ENCODE measurements at regions not wholly inside any gene's neighbourhood (a gene's known extent, or its start where the extent isn't known, plus 50 kb on each side); places are given as distances from the start of the nearest gene placed in this dataset.
"Not testable (repeated sequence)": the region's sequence is repeated elsewhere in the genome, so short reads cannot be mapped to it uniquely, and the experiment has no call there.

DNA sequence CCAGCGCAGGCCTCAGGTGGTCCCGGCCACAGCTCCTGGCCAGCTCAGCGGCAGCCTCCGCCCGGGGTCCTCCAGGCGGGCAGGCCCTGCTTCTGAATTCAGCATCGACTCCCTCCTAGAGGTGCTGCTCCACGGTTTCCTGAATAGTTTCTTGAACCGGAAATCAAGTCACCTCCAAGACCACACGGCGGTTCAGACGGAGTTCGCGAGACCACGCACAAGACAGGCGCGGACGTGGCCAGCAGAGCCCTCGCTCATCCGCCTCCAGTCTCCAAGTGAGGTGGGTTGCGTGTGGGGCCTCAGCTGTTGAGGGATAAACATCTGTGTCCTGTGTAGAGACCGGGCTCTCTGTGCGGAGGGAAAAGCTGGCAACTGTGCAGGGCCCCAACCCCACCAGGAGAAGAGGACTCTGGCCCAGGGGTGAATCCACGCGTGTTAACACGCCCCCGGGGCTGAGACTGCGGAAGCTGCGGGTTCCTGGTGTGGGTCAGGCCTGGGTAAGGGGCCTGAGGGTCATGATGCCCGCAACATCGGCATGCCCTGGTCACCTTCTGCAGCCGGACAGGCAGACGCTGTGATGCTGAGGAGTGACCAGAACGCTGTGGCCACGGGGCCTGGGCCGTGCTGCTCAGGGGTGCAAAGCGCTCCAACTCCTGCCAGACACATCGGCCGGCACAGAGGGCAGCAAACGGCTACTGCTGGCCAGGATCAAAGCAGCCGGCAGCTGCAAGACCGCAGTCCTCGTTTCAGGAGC is 55.0 kb upstream of the METRNL start:
- H3K4me3 ChIP-seq (ENCODE audit: low read depth, low read length) = no peak overlapping the region
- no peak overlapping the region for H3K27ac ChIP-seq (ENCODE audit: low read depth, low read length)
- no peaks in the 10 kb centered on the region for H3K27me3 ChIP-seq (ENCODE audit: control insufficient read depth, insufficient read depth, low read length)
- peaks cover 7% of the 10 kb centered on the region; the same call in 1 of the 2 replicates for H3K36me3 ChIP-seq (ENCODE audit: control insufficient read depth, insufficient read depth, low read length)
- peaks cover 7% of the 10 kb centered on the region for H3K9me3 ChIP-seq (ENCODE audit: control insufficient read depth, insufficient read depth, low read depth, low read length)
- no peaks in the 10 kb centered on the region for H3K4me1 ChIP-seq (ENCODE audit: control insufficient read depth, insufficient read depth, low read length)
- no peak overlapping the region for H3K9ac ChIP-seq (ENCODE audit: low read length)

DNA sequence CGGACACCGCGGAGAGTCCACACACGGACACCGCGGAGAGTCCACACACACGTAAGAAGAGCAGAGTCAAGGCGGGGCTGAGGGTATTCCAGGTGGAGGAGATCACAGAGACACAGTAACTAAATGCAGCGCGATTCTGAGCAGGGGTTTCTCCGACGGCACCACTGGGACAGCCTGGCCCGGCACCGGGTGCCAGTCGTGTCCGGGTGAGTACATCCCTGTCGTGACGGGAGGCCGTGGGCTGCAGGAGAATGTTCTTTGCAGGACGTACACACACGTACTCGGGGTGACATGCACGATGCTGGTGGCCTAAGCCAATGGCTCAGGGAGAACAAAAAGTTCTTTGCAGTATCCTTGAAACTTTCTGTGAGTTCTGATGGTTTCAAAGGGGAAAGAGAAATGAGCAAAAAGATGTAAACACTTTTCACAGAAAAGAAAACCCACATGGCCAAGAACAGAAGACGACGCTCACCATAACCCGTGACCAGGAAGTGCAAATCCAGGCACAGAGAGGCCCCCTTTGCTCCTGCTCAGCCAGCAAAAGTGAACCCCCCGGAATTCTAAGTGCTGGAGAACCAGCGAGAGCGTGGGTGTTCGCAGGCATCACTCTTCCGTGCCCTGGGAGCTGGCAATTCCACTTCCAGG is 53.7 kb upstream of the METRNL start:
- no peaks in the 10 kb centered on the region for H3K27me3 ChIP-seq (ENCODE audit: control insufficient read depth, insufficient read depth, low read length)
- no peaks in the 10 kb centered on the region for H3K4me1 ChIP-seq (ENCODE audit: control insufficient read depth, insufficient read depth, low read length)
- H3K9me3 ChIP-seq (ENCODE audit: control insufficient read depth, insufficient read depth, low read depth, low read length) = peaks cover 10% of the 10 kb centered on the region
- no peak overlapping the region for H3K27ac ChIP-seq (ENCODE audit: low read depth, low read length)
- no peak overlapping the region for H3K4me3 ChIP-seq (ENCODE audit: low read depth, low read length)
- no peak overlapping the region for H3K9ac ChIP-seq (ENCODE audit: low read length)
- peaks cover 8% of the 10 kb centered on the region; the same call in 1 of the 2 replicates for H3K36me3 ChIP-seq (ENCODE audit: control insufficient read depth, insufficient read depth, low read length)

DNA sequence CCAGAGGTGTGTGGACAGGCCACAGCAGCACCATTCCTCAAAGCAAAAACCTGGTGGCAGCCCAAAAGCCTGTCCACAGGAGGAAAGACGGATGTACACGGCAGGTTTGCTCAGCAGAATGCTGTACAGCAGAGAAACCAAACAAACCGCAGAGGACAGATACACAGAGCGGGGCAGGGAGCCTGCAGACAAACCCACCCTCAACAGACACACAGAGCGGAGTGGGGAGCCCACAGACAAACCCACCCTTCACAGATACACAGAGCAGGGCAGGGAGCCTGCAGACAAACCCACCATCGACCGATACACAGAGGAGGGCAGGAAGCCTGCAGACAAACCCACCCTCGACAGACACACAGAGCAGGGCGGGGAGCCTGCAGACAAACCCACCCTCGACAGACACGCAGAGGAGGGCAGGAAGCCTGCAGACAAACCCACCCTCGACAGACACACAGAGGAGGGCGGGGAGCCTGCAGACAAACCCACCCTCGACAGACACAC is 53.0 kb upstream of the METRNL start:
- Histone ChIP-seq H3K27me3 (ENCODE audit: control insufficient read depth, insufficient read depth, low read length) (no peaks in the 10 kb centered on the region), H3K9ac (ENCODE audit: low read length) (no peak overlapping the region), H3K27ac (ENCODE audit: low read depth, low read length) (no peak overlapping the region), H3K4me3 (ENCODE audit: low read depth, low read length) (no peak overlapping the region), H3K9me3 (ENCODE audit: control insufficient read depth, insufficient read depth, low read depth, low read length) (peaks cover 10% of the 10 kb centered on the region), H3K4me1 (ENCODE audit: control insufficient read depth, insufficient read depth, low read length) (no peaks in the 10 kb centered on the region), H3K36me3 (ENCODE audit: control insufficient read depth, insufficient read depth, low read length) (peaks cover 9% of the 10 kb centered on the region)

- peaks cover 14% of the 10 kb centered on the region for H3K36me3 ChIP-seq (ENCODE audit: control insufficient read depth, insufficient read depth, low read length)
- H3K27ac ChIP-seq (ENCODE audit: low read depth, low read length); H3K4me3 ChIP-seq (ENCODE audit: low read depth, low read length); H3K9ac ChIP-seq (ENCODE audit: low read length); H3K9me3 ChIP-seq (ENCODE audit: control insufficient read depth, insufficient read depth, low read depth, low read length); H3K27me3 ChIP-seq (ENCODE audit: control insufficient read depth, insufficient read depth, low read length); H3K4me1 ChIP-seq (ENCODE audit: control insufficient read depth, insufficient read depth, low read length): not testable (repeated sequence)
Observed at GRCh38 chr17:83026921-83027320, 52.5 kb upstream of the METRNL start.

DNA sequence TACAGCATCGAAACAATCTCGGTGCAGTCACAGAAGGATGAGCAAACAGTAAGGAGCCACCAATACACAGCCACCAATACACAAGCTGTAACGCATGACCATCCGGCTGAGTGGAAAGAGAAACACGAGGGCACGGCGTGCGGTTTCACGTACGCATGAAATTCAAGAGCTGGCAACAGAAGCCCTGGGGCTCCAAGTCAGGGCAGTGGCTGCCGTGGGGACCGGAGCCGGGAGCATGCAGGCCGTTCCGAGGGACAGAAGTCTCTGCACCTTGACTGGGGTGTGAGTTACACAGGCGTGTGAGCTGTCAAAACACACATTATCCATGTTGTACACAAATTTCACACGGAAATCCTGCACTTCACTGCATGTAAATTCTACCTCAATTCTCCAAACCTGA is 50.6 kb upstream of the METRNL start:
- Histone ChIP-seq H3K4me1 (ENCODE audit: control insufficient read depth, insufficient read depth, low read length) (no peaks in the 10 kb centered on the region), H3K9ac (ENCODE audit: low read length) (no peak overlapping the region)

GRCh38 chr17:83029571-83029970 is 49.8 kb upstream of the METRNL start:
- Histone ChIP-seq H3K4me3 (ENCODE audit: low read depth, low read length) (no peak overlapping the region), H3K36me3 (ENCODE audit: control insufficient read depth, insufficient read depth, low read length) (peaks cover 14% of the 10 kb centered on the region), H3K9me3 (ENCODE audit: control insufficient read depth, insufficient read depth, low read depth, low read length) (peaks cover 13% of the 10 kb centered on the region), H3K27me3 (ENCODE audit: control insufficient read depth, insufficient read depth, low read length) (no peaks in the 10 kb centered on the region), H3K27ac (ENCODE audit: low read depth, low read length) (no peak overlapping the region), H3K4me1 (ENCODE audit: control insufficient read depth, insufficient read depth, low read length) (no peaks in the 10 kb centered on the region), H3K9ac (ENCODE audit: low read length) (no peak overlapping the region)

More for the DNA sequence above, 50.6 kb upstream of the METRNL start:
- Histone ChIP-seq H3K4me3 (ENCODE audit: low read depth, low read length) (no peak overlapping the region), H3K9me3 (ENCODE audit: control insufficient read depth, insufficient read depth, low read depth, low read length) (peaks cover 10% of the 10 kb centered on the region), H3K27ac (ENCODE audit: low read depth, low read length) (no peak overlapping the region), H3K36me3 (ENCODE audit: control insufficient read depth, insufficient read depth, low read length) (peaks cover 14% of the 10 kb centered on the region), H3K27me3 (ENCODE audit: control insufficient read depth, insufficient read depth, low read length) (no peaks in the 10 kb centered on the region)

Measured in HUES6 (cell line).